ENCODE measurements at regions not wholly inside any gene's neighbourhood (a gene's known extent, or its start where the extent isn't known, plus 50 kb on each side); places are given as distances from the start of the nearest gene placed in this dataset.

- Histone ChIP-seq H3K36me3 (ENCODE audit: insufficient read depth, low read length) (no peaks in the 10 kb centered on the region; the same call in 1 of the 2 replicates), H3K4me2 (ENCODE audit: low read length) (no peak overlapping the region), H3F3A (ENCODE audit: insufficient read depth, low read length) (no peaks in the 10 kb centered on the region), H3K27ac (ENCODE audit: low read depth, low read length, poor library complexity, severe bottlenecking) (no peak overlapping the region), H3K27me3 (ENCODE audit: insufficient read depth, low read length) (no peaks in the 10 kb centered on the region), H2AFZ (ENCODE audit: low read length) (no peak overlapping the region), H3K9me2 (ENCODE audit: low read depth, low read length) (no peaks in the 10 kb centered on the region), H3K4me1 (ENCODE audit: insufficient read depth, low read length, severe bottlenecking) (peaks cover 42% of the 10 kb centered on the region), H3K9ac (ENCODE audit: low read length) (no peak overlapping the region), H3K79me2 (ENCODE audit: insufficient read depth, low read length) (no peaks in the 10 kb centered on the region), H4K20me1 (ENCODE audit: insufficient read depth, low read length) (no peaks in the 10 kb centered on the region), H3K4me3 (ENCODE audit: low read depth, low read length, poor library complexity, severe bottlenecking) (no peak overlapping the region), H3K9me3 (ENCODE audit: low read length) (no peaks in the 10 kb centered on the region)
- TF ChIP-seq CTCF (IDR thresholded peaks at IDR 0.05; ENCODE audit: low read length) (no peak), EZH2 (IDR thresholded peaks at IDR 0.05; ENCODE audit: borderline replicate concordance, low read length) (no peak)
Observed at GRCh38 chrX:39862963-39863362, 234.8 kb downstream of the BCOR start.

- Histone ChIP-seq H3K4me1 (ENCODE audit: insufficient read depth, low read length, severe bottlenecking) (peaks cover 17% of the 10 kb centered on the region), H3K27me3 (ENCODE audit: insufficient read depth, low read length) (no peaks in the 10 kb centered on the region), H3K4me3 (ENCODE audit: low read depth, low read length, poor library complexity, severe bottlenecking) (no peak overlapping the region), H4K20me1 (ENCODE audit: insufficient read depth, low read length) (no peaks in the 10 kb centered on the region), H3K4me2 (ENCODE audit: low read length) (no peak overlapping the region), H3K79me2 (ENCODE audit: insufficient read depth, low read length) (no peaks in the 10 kb centered on the region), H3K27ac (ENCODE audit: low read depth, low read length, poor library complexity, severe bottlenecking) (no peak overlapping the region), H2AFZ (ENCODE audit: low read length) (no peak overlapping the region), H3K36me3 (ENCODE audit: insufficient read depth, low read length) (no peaks in the 10 kb centered on the region; the same call in 1 of the 2 replicates), H3K9me3 (ENCODE audit: low read length) (no peaks in the 10 kb centered on the region), H3K9me2 (ENCODE audit: low read depth, low read length) (no peaks in the 10 kb centered on the region), H3K9ac (ENCODE audit: low read length) (no peak overlapping the region), H3F3A (ENCODE audit: insufficient read depth, low read length) (no peaks in the 10 kb centered on the region)
- TF ChIP-seq CTCF (IDR thresholded peaks at IDR 0.05; ENCODE audit: low read length) = no peak
- no peak for TF ChIP-seq EZH2 (IDR thresholded peaks at IDR 0.05; ENCODE audit: borderline replicate concordance, low read length)
Observed at GRCh38 chrX:39866229-39866628, 231.5 kb downstream of the BCOR start.

GRCh38 chrX:39869846-39870601, 227.7 kb downstream of the BCOR start:
- H2AFZ ChIP-seq (ENCODE audit: low read length) = no peak overlapping the region
- H3K9ac ChIP-seq (ENCODE audit: low read length) = no peak overlapping the region
- H3K4me3 ChIP-seq (ENCODE audit: low read depth, low read length, poor library complexity, severe bottlenecking) = no peak overlapping the region
- no peaks in the 10 kb centered on the region for H3F3A ChIP-seq (ENCODE audit: insufficient read depth, low read length)
- no peaks in the 10 kb centered on the region for H3K36me3 ChIP-seq (ENCODE audit: insufficient read depth, low read length)
- H4K20me1 ChIP-seq (ENCODE audit: insufficient read depth, low read length) = no peaks in the 10 kb centered on the region
- H3K79me2 ChIP-seq (ENCODE audit: insufficient read depth, low read length) = no peaks in the 10 kb centered on the region
- no peak for TF ChIP-seq CTCF (IDR thresholded peaks at IDR 0.05; ENCODE audit: low read length)
- TF ChIP-seq EZH2 (IDR thresholded peaks at IDR 0.05; ENCODE audit: borderline replicate concordance, low read length) = no peak
- no peak overlapping the region for H3K4me2 ChIP-seq (ENCODE audit: low read length)
- H3K4me1 ChIP-seq (ENCODE audit: insufficient read depth, low read length, severe bottlenecking) = no peaks in the 10 kb centered on the region
- no peaks in the 10 kb centered on the region for H3K9me2 ChIP-seq (ENCODE audit: low read depth, low read length)
- no peaks in the 10 kb centered on the region for H3K27me3 ChIP-seq (ENCODE audit: insufficient read depth, low read length)
- no peak overlapping the region for H3K27ac ChIP-seq (ENCODE audit: low read depth, low read length, poor library complexity, severe bottlenecking)
- H3K9me3 ChIP-seq (ENCODE audit: low read length) = no peaks in the 10 kb centered on the region
